ENCODE measurements at regions not wholly inside any gene's neighbourhood (a gene's known extent, or its start where the extent isn't known, plus 50 kb on each side); places are given as distances from the start of the nearest gene placed in this dataset.

- H3K36me3 ChIP-seq (ENCODE audit: control insufficient read depth, insufficient read depth, low read length): no peaks in the 10 kb centered on the region
- no peak overlapping the region for H3K27ac ChIP-seq (ENCODE audit: low read length)
- no peaks in the 10 kb centered on the region for H3K4me1 ChIP-seq (ENCODE audit: control insufficient read depth, insufficient read depth, low read length)
- no peak overlapping the region for H3K4me3 ChIP-seq (ENCODE audit: low read length)
- H3K9me3 ChIP-seq (ENCODE audit: control insufficient read depth, low read depth, low read length): no peaks in the 10 kb centered on the region
- H3K27me3 ChIP-seq (ENCODE audit: control insufficient read depth, insufficient read depth, low read length): no peaks in the 10 kb centered on the region
- no CpG with 5 or more reads among the region's 1 CpG for whole genome bisulfite sequencing (ENCODE audit: insufficient coverage, low lambda C conversion rate)
- DNase-seq: peak in 1 of 2 donors; percentile 6
Measured at GRCh38 chrY:20990869-20991548, 235.1 kb downstream of the RPS4Y2 start.

GRCh38 chrY:20997355-20997754 is 241.4 kb downstream of the RPS4Y2 start:
- no peaks in the 10 kb centered on the region for H3K27me3 ChIP-seq (ENCODE audit: control insufficient read depth, insufficient read depth, low read length)
- no CpG with 5 or more reads among the region's 2 CpGs for WGBS (ENCODE audit: insufficient coverage, low lambda C conversion rate)
- no peak overlapping the region for H3K27ac ChIP-seq (ENCODE audit: low read length)
- no peaks in the 10 kb centered on the region for H3K4me1 ChIP-seq (ENCODE audit: control insufficient read depth, insufficient read depth, low read length)
- H3K9me3 ChIP-seq (ENCODE audit: control insufficient read depth, low read depth, low read length): no peaks in the 10 kb centered on the region
- H3K4me3 ChIP-seq (ENCODE audit: low read length): no peak overlapping the region
- no peaks in the 10 kb centered on the region for H3K36me3 ChIP-seq (ENCODE audit: control insufficient read depth, insufficient read depth, low read length)
- peak in 1 of 2 donors; percentile 4 for DNase-seq

- DNase-seq: peak in 1 of 2 donors; percentile 1
- H3K36me3 ChIP-seq (ENCODE audit: control insufficient read depth, insufficient read depth, low read length): no peaks in the 10 kb centered on the region
- H3K27ac ChIP-seq (ENCODE audit: low read length): peak overlapping the region; percentile 38
- no peaks in the 10 kb centered on the region for H3K9me3 ChIP-seq (ENCODE audit: control insufficient read depth, low read depth, low read length)
- no peak overlapping the region for H3K4me3 ChIP-seq (ENCODE audit: low read length)
- no peaks in the 10 kb centered on the region for H3K27me3 ChIP-seq (ENCODE audit: control insufficient read depth, insufficient read depth, low read length)
- no peaks in the 10 kb centered on the region for H3K4me1 ChIP-seq (ENCODE audit: control insufficient read depth, insufficient read depth, low read length)
Measured at GRCh38 chrY:20998016-20998415, 242.1 kb downstream of the RPS4Y2 start.

DNA sequence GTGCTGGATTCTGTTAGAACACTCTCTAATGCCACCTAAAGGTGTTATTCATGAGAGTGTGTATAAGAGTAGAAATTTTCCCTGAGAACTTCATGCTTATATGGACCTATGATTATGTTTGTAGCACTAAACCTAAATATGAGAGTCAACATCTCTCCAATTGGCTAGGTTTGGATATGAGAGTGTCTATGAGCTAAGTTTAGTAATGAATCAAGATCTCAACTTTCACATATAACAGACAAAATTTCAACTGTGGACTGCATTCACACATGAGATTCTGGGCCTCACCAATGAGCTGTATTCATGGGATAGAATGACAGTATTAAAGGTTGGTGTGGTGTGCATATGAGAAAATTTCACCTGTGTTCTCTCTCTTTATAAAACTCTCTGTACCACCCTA is 242.6 kb downstream of the RPS4Y2 start:
- Histone ChIP-seq H3K27me3 (ENCODE audit: control insufficient read depth, insufficient read depth, low read length) (no peaks in the 10 kb centered on the region), H3K4me1 (ENCODE audit: control insufficient read depth, insufficient read depth, low read length) (no peaks in the 10 kb centered on the region), H3K4me3 (ENCODE audit: low read length) (no peak overlapping the region), H3K9me3 (ENCODE audit: control insufficient read depth, low read depth, low read length) (no peaks in the 10 kb centered on the region), H3K36me3 (ENCODE audit: control insufficient read depth, insufficient read depth, low read length) (no peaks in the 10 kb centered on the region), H3K27ac (ENCODE audit: low read length) (no peak overlapping the region)
- no peak for DNase-seq

DNA sequence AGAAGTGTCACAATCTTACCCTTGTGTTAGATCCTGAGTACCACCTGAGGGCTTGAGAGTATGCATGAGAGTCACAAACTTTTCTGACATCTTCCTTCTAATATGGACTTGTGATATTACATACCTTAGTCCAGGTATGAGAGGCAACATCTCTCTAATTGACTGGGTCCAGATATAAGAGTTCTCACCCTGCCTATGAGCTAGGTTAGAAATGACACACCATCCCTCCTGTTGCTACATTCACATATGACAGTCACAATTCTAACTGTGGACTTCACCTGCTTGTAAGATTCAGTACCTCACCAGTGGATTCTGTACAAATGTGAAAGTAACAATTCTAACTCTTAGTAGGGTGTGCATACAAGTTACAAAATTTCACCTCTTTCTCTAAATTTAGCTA is 245.2 kb downstream of the RPS4Y2 start:
- no peaks in the 10 kb centered on the region for H3K9me3 ChIP-seq (ENCODE audit: control insufficient read depth, low read depth, low read length)
- H3K36me3 ChIP-seq (ENCODE audit: control insufficient read depth, insufficient read depth, low read length): no peaks in the 10 kb centered on the region
- no peaks in the 10 kb centered on the region for H3K4me1 ChIP-seq (ENCODE audit: control insufficient read depth, insufficient read depth, low read length)
- no peak overlapping the region for H3K4me3 ChIP-seq (ENCODE audit: low read length)
- no peak for DNase-seq
- no peaks in the 10 kb centered on the region for H3K27me3 ChIP-seq (ENCODE audit: control insufficient read depth, insufficient read depth, low read length)
- H3K27ac ChIP-seq (ENCODE audit: low read length): no peak overlapping the region

DNA sequence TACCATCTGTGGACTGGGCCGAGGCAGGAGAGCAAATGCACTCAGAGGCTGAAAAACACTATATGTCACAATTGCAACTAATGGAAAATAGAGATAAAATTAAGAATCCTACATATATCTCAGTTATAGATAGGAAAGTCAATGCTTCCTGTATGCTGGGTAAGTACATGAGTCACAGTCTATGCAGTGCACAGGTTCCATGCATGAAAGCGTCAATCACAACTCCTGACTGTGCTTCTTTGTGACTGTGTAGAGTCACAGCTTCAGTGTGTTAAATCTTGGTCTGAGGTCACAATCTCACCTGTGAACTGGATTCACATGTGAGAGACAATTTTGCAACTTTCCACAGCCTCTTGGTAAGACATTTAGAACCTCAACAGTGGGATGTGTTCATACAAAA is 247.2 kb downstream of the RPS4Y2 start:
- WGBS (ENCODE audit: insufficient coverage, low lambda C conversion rate): no CpG with 5 or more reads among the region's 2 CpGs
- no peak for DNase-seq
- Histone ChIP-seq H3K9me3 (ENCODE audit: control insufficient read depth, low read depth, low read length) (no peaks in the 10 kb centered on the region), H3K27ac (ENCODE audit: low read length) (no peak overlapping the region), H3K36me3 (ENCODE audit: control insufficient read depth, insufficient read depth, low read length) (no peaks in the 10 kb centered on the region), H3K27me3 (ENCODE audit: control insufficient read depth, insufficient read depth, low read length) (no peaks in the 10 kb centered on the region), H3K4me1 (ENCODE audit: control insufficient read depth, insufficient read depth, low read length) (no peaks in the 10 kb centered on the region), H3K4me3 (ENCODE audit: low read length) (no peak overlapping the region)

DNA sequence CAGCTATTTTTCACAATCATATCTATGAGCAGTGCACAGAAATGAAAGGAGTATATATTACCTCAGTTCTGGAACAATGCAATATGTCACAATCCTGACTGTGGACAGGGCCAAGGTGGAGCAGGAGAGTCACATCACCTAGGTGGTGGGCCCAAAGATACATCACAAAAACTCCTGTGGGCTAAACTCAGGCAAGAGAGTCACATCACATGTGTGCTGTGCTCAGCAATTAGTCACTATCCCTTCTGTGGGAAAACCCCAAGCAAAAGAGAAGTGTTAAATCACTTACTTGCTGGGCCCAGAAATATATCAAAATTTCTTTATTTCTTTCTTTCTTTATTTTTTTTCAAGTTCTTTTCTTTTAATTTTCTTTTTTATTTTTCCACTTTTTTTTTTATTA is 249.6 kb downstream of the RPS4Y2 start:
- Histone ChIP-seq H3K27me3 (ENCODE audit: control insufficient read depth, insufficient read depth, low read length) (no peaks in the 10 kb centered on the region), H3K27ac (ENCODE audit: low read length) (no peak overlapping the region), H3K36me3 (ENCODE audit: control insufficient read depth, insufficient read depth, low read length) (no peaks in the 10 kb centered on the region), H3K9me3 (ENCODE audit: control insufficient read depth, low read depth, low read length) (no peaks in the 10 kb centered on the region), H3K4me1 (ENCODE audit: control insufficient read depth, insufficient read depth, low read length) (no peaks in the 10 kb centered on the region), H3K4me3 (ENCODE audit: low read length) (no peak overlapping the region)
- DNase-seq: no peak

DNA sequence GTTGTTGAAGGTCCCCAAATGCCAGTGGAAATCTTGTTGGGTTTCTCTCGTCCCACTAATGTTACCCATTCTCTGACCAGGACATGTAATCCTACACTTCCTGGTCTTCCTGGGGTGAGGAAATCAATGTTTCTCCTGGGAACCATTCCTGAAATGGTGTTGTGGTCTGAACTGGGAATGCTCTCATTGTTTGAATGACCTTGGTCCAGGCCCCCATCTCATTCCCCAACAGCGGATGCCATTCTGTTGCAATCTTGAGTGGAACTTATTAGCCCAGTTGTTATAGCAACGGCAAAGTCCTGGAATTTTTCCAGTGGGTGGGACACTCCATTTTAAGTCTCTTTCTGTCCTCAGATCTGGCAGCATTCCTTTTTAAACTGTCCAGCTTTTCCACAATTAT is 265.9 kb downstream of the RPS4Y2 start:
- H3K9me3 ChIP-seq (ENCODE audit: control insufficient read depth, low read depth, low read length): no peaks in the 10 kb centered on the region

GRCh38 chrY:21022326-21023044 is 266.6 kb downstream of the RPS4Y2 start:
- Histone ChIP-seq H3K27me3 (ENCODE audit: control insufficient read depth, insufficient read depth, low read length) (no peaks in the 10 kb centered on the region), H3K9me3 (ENCODE audit: control insufficient read depth, low read depth, low read length) (no peaks in the 10 kb centered on the region), H3K27ac (ENCODE audit: low read length) (peak overlapping the region; percentile 60), H3K4me3 (ENCODE audit: low read length) (no peak overlapping the region), H3K36me3 (ENCODE audit: control insufficient read depth, insufficient read depth, low read length) (no peaks in the 10 kb centered on the region), H3K4me1 (ENCODE audit: control insufficient read depth, insufficient read depth, low read length) (peaks cover 2% of the 10 kb centered on the region)
- WGBS (ENCODE audit: insufficient coverage, low lambda C conversion rate): no CpG with 5 or more reads among the region's 3 CpGs
- no peak for DNase-seq

More for the DNA sequence above, 265.9 kb downstream of the RPS4Y2 start:
- DNase-seq: peak in 1 of 2 donors; percentile 3
- Histone ChIP-seq H3K4me1 (ENCODE audit: control insufficient read depth, insufficient read depth, low read length) (peaks cover 2% of the 10 kb centered on the region), H3K36me3 (ENCODE audit: control insufficient read depth, insufficient read depth, low read length) (no peaks in the 10 kb centered on the region), H3K27me3 (ENCODE audit: control insufficient read depth, insufficient read depth, low read length) (no peaks in the 10 kb centered on the region), H3K27ac (ENCODE audit: low read length) (peak overlapping the region; percentile 60), H3K4me3 (ENCODE audit: low read length) (no peak overlapping the region)
- WGBS (ENCODE audit: insufficient coverage, low lambda C conversion rate): no CpG with 5 or more reads among the region's 3 CpGs

DNA sequence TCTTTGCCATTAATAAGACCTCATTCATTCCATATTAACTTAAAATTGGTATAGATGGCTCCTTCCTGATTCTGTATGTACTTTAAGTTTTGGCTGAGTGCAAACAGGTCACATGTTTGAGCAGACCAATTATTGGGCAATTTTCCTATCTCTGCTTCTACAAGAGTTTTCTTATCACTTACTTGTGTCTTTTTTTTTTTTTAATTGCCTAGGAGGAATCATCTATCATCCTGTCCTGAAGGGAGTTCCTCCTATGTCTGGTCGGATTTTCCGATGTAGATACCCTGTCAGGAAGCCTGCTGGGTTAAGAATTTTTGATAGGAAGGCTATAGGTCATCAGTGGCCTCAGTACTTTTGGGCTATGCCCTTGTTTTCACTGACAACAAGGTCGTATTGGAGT is 268.0 kb downstream of the RPS4Y2 start:
- WGBS (ENCODE audit: insufficient coverage, low lambda C conversion rate): no CpG with 5 or more reads among the region's 3 CpGs
- Histone ChIP-seq H3K27me3 (ENCODE audit: control insufficient read depth, insufficient read depth, low read length) (no peaks in the 10 kb centered on the region), H3K27ac (ENCODE audit: low read length) (no peak overlapping the region), H3K9me3 (ENCODE audit: control insufficient read depth, low read depth, low read length) (no peaks in the 10 kb centered on the region), H3K4me1 (ENCODE audit: control insufficient read depth, insufficient read depth, low read length) (peaks cover 2% of the 10 kb centered on the region), H3K36me3 (ENCODE audit: control insufficient read depth, insufficient read depth, low read length) (no peaks in the 10 kb centered on the region), H3K4me3 (ENCODE audit: low read length) (no peak overlapping the region)
- DNase-seq: no peak

GRCh38 chrY:21028506-21028905 is 272.6 kb downstream of the RPS4Y2 start:
- H3K36me3 ChIP-seq (ENCODE audit: control insufficient read depth, insufficient read depth, low read length): no peaks in the 10 kb centered on the region
- no peak overlapping the region for H3K4me3 ChIP-seq (ENCODE audit: low read length)
- DNase-seq: no peak
- WGBS (ENCODE audit: insufficient coverage, low lambda C conversion rate): no CpG with 5 or more reads among the region's 3 CpGs
- H3K9me3 ChIP-seq (ENCODE audit: control insufficient read depth, low read depth, low read length): no peaks in the 10 kb centered on the region
- H3K4me1 ChIP-seq (ENCODE audit: control insufficient read depth, insufficient read depth, low read length): peaks cover 2% of the 10 kb centered on the region
- H3K27me3 ChIP-seq (ENCODE audit: control insufficient read depth, insufficient read depth, low read length): no peaks in the 10 kb centered on the region
- H3K27ac ChIP-seq (ENCODE audit: low read length): no peak overlapping the region

Measured in large intestine (tissue), 3 donors.